CD4-positive, alpha-beta T cell (primary cell): ENCODE measurements at regions not wholly inside any gene's neighbourhood (a gene's known extent, or its start where the extent isn't known, plus 50 kb on each side); places are given as distances from the start of the nearest gene placed in this dataset.

Source experiments
- ATAC-seq: fragments of 200-7000 bp; cut with Tn5 transposase; one replicate; pipeline ENCODE4 v1.10.0; 2022; ENCODE audit warnings: mild to moderate bottlenecking; ENCODE audit not compliant: poor library complexity
- CTCF ChIA-PET: fragments of 350-600 bp; sonication (Branson Sonifier 250); formaldehyde crosslinking; loops from one replicate; lab custom pipeline; 2021; ENCODE audit warnings: antibody characterized with exemption, inconsistent platforms; lab: Charles Lee
- POLR2A ChIA-PET: fragments of 350-600 bp; sonication (Branson Sonifier 250); formaldehyde crosslinking; loops from one replicate; lab custom pipeline; 2021; ENCODE audit warnings: antibody characterized with exemption, inconsistent platforms; lab: Charles Lee
- DNase-seq, 14 experiments: peaks; one replicate each; pipeline ENCODE4 v3.0.0-alpha.2; 2013 to 2020; ENCODE audit warnings: mixed read lengths in 2 of 14
- H3K27ac ChIP-seq, 2 donors: one replicate each; pipeline versions ENCODE4 v1.5.1 to v1.7.0; 2013; ENCODE audit warnings: low read length in 2 of 2, low read depth in 1 of 2, mild to moderate bottlenecking in 1 of 2
- H3K27me3 ChIP-seq, 2 experiments: 1 replicate in 1 of 2; 2 replicates in 1 of 2; pipeline versions ENCODE4 v1.6.1 to v1.7.0; 2013; ENCODE audit warnings: low read length in 2 of 2, control low read depth in 1 of 2, mild to moderate bottlenecking in 1 of 2, moderate library complexity in 1 of 2; ENCODE audit not compliant: insufficient read depth in 2 of 2, control insufficient read depth in 1 of 2
- H3K36me3 ChIP-seq: one replicate; pipeline ENCODE4 v1.6.1; 2013; ENCODE audit warnings: low read length, control low read depth; ENCODE audit not compliant: insufficient read depth
- H3K4me1 ChIP-seq: one replicate; pipeline ENCODE4 v1.6.1; 2013; ENCODE audit warnings: low read length, control low read depth; ENCODE audit not compliant: insufficient read depth
- H3K4me3 ChIP-seq: one replicate; pipeline ENCODE4 v1.5.1; 2013; ENCODE audit warnings: mild to moderate bottlenecking, low read length, moderate library complexity
- H3K9me3 ChIP-seq, 2 experiments: 1 replicate in 1 of 2; 2 replicates in 1 of 2; pipeline versions ENCODE4 v1.6.1 to v1.7.0; 2013; ENCODE audit warnings: low read length in 2 of 2, mild to moderate bottlenecking in 2 of 2, control low read depth in 1 of 2, moderate library complexity in 1 of 2; ENCODE audit not compliant: control insufficient read depth in 1 of 2, insufficient read depth in 1 of 2
- H3K27ac Mint-ChIP-seq: one replicate; pipeline ENCODE4 v1.8.0; 2020; ENCODE audit warnings: mixed read lengths
- H3K27me3 Mint-ChIP-seq: one replicate; pipeline ENCODE4 v1.8.0; 2021; ENCODE audit warnings: mixed read lengths
- H3K36me3 Mint-ChIP-seq: one replicate; pipeline ENCODE4 v1.8.0; 2021; ENCODE audit warnings: low read depth, mixed read lengths
- H3K4me1 Mint-ChIP-seq: one replicate; pipeline ENCODE4 v1.8.0; 2021; ENCODE audit warnings: low read depth, mixed read lengths
- H3K4me3 Mint-ChIP-seq: one replicate; pipeline ENCODE4 v1.8.0; 2020; ENCODE audit warnings: mild to moderate bottlenecking, mixed read lengths
- H3K9me3 Mint-ChIP-seq: one replicate; pipeline ENCODE4 v1.8.0; 2020; ENCODE audit warnings: mixed read lengths
- CTCF ChIP-seq: fragments of 200-600 bp; IDR thresholded peaks from one replicate; pipeline ENCODE4 v1.8.0; 2022; ENCODE audit warnings: antibody characterized with exemption, mild to moderate bottlenecking
- intact Hi-C, 2 experiments: fragments of 100-400 bp; cut with DNase I in 1 of 2; cut with micrococcal nuclease in 1 of 2; formaldehyde crosslinking; loops; one replicate each; pipeline versions ENCODE4 v1.15.1 to v1.9.0; 2023 to 2025; cut with DNase I, micrococcal nuclease

GRCh38 chr1:184919892-184920291 lies 54.4 kb downstream of the NIBAN1 start:
- CTCF ChIA-PET, result interaction anchor here (1.8 kb wide), 1 partner anchor 13 kb away, joined by 3 read pairs; no protein-coding TSS in a partner anchor
- no peaks in the 10 kb centered on the region for H3K36me3 Mint-ChIP-seq

GRCh38 chr1:184915463-184916090 lies 58.7 kb downstream of the NIBAN1 start:
- no peaks in the 10 kb centered on the region for H3K27me3 Mint-ChIP-seq
- ATAC-seq (no peak), DNase-seq (no peak)
- Histone ChIP-seq H3K27ac (no peak overlapping the region), H3K36me3 (no peaks in the 10 kb centered on the region), H3K4me1 (no peaks in the 10 kb centered on the region), H3K9me3 (no peaks in the 10 kb centered on the region), H3K27me3 (no peaks in the 10 kb centered on the region), H3K4me3 (no peak overlapping the region)
- POLR2A ChIA-PET, result no interaction called here
- TF ChIP-seq CTCF, result no peak
- no peaks in the 10 kb centered on the region for H3K9me3 Mint-ChIP-seq
- no peak overlapping the region for H3K27ac Mint-ChIP-seq
- no peaks in the 10 kb centered on the region for H3K36me3 Mint-ChIP-seq
- no peak overlapping the region for H3K4me3 Mint-ChIP-seq
- no peaks in the 10 kb centered on the region for H3K4me1 Mint-ChIP-seq
- intact Hi-C loops, result no loop called here
- CTCF ChIA-PET, result interaction anchor here (1.3 kb wide), 1 partner anchor 12 kb away, joined by 4 read pairs; no protein-coding TSS in a partner anchor

More at GRCh38 chr1:184919892-184920291, 54.4 kb downstream of the NIBAN1 start:
- Histone ChIP-seq H3K27me3 (no peaks in the 10 kb centered on the region), H3K36me3 (no peaks in the 10 kb centered on the region), H3K4me1 (no peaks in the 10 kb centered on the region), H3K4me3 (no peak overlapping the region), H3K9me3 (no peaks in the 10 kb centered on the region), H3K27ac (no peak overlapping the region)
- no peak overlapping the region for H3K4me3 Mint-ChIP-seq
- no peak for TF ChIP-seq CTCF
- H3K27me3 Mint-ChIP-seq, result no peaks in the 10 kb centered on the region
- ATAC-seq (no peak), DNase-seq (no peak)
- intact Hi-C loops, result no loop called here
- POLR2A ChIA-PET, result no interaction called here
- peaks cover 2% of the 10 kb centered on the region for H3K9me3 Mint-ChIP-seq
- H3K4me1 Mint-ChIP-seq, result no peaks in the 10 kb centered on the region
- no peak overlapping the region for H3K27ac Mint-ChIP-seq

GRCh38 chr1:184914149-184914548 lies 60.2 kb downstream of the NIBAN1 start:
- Histone ChIP-seq H3K36me3 (no peaks in the 10 kb centered on the region), H3K4me3 (no peak overlapping the region), H3K27ac (no peak overlapping the region), H3K9me3 (no peaks in the 10 kb centered on the region), H3K4me1 (no peaks in the 10 kb centered on the region), H3K27me3 (no peaks in the 10 kb centered on the region)
- ChIA-PET POLR2A (no interaction called here), CTCF (no interaction called here)
- ATAC-seq, result no peak
- no peaks in the 10 kb centered on the region for H3K27me3 Mint-ChIP-seq
- DNase-seq, result no peak
- H3K9me3 Mint-ChIP-seq, result no peaks in the 10 kb centered on the region
- H3K36me3 Mint-ChIP-seq, result no peaks in the 10 kb centered on the region
- H3K27ac Mint-ChIP-seq, result no peak overlapping the region
- no peak overlapping the region for H3K4me3 Mint-ChIP-seq
- H3K4me1 Mint-ChIP-seq, result no peaks in the 10 kb centered on the region
- intact Hi-C loops, result no loop called here
- no peak for TF ChIP-seq CTCF
